ENCODE measurements at regions not wholly inside any gene's neighbourhood (a gene's known extent, or its start where the extent isn't known, plus 50 kb on each side); places are given as distances from the start of the nearest gene placed in this dataset.

- Histone ChIP-seq H3K9me2 (ENCODE audit: insufficient read depth, low read length) (no peaks in the 10 kb centered on the region), H4K20me1 (ENCODE audit: insufficient read depth, low read length) (no peaks in the 10 kb centered on the region), H3K4me2 (ENCODE audit: low read length) (no peak overlapping the region), H3K27ac (ENCODE audit: low read depth, low read length, poor library complexity, severe bottlenecking) (no peak overlapping the region), H3K36me3 (ENCODE audit: insufficient read depth, low read length) (no peaks in the 10 kb centered on the region), H3K79me2 (ENCODE audit: insufficient read depth, low read depth, low read length) (no peaks in the 10 kb centered on the region), H3K9me3 (ENCODE audit: low read length) (no peaks in the 10 kb centered on the region), H3K4me1 (ENCODE audit: insufficient read depth, low read length, poor library complexity, severe bottlenecking) (no peaks in the 10 kb centered on the region), H2AFZ (ENCODE audit: low read length) (no peak overlapping the region), H3K4me3 (ENCODE audit: low read depth, low read length, poor library complexity, severe bottlenecking) (no peak overlapping the region)
- CTCF ChIA-PET (ENCODE audit: unreplicated experiment), result no interaction called here
- no peak for TF ChIP-seq CTCF (conservative IDR thresholded peaks at IDR 0.05; ENCODE audit: low read length)
- TF ChIP-seq EZH2phosphoT487 (IDR thresholded peaks at IDR 0.05; ENCODE audit: borderline replicate concordance, low read depth, low read length), result no peak
- POLR2A ChIA-PET, result no interaction called here
- no peak for DNase-seq (ENCODE audit: low spot score)
- BruUV-seq (replicated peaks), result no TSS peak
- intact Hi-C loops (cut with micrococcal nuclease; ENCODE audit: unreplicated experiment), result no loop called here
Observed at GRCh38 chr1:55559842-55560241, 344.7 kb upstream of the USP24 start.

DNA sequence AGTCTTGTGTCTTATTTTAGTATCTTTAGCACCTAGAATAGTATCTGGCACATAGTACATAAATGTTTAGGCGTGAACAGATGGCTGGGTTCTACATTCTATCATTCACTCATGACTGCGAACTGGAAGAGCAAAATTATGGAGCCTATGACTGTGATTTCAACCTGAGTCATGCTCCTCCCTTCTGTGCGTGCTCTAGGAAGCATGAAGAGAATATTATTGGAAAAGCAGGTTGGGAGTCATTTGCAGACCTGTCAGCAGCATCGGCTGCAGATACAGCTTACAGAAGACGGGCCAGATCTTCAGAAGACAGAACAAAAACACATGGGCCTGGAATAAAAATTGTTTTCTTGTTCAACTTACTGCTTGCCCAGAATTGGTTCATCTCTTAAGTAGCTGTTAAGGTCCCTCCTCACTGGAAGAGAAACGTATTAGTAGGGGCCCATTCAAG, 344.0 kb upstream of the USP24 start:
- POLR2A ChIA-PET, result no interaction called here
- BruUV-seq (replicated peaks), result no TSS peak
- no peaks in the 10 kb centered on the region for H3K79me2 ChIP-seq (ENCODE audit: insufficient read depth, low read depth, low read length)
- no peak overlapping the region for H3K4me2 ChIP-seq (ENCODE audit: low read length)
- intact Hi-C loops (cut with micrococcal nuclease; ENCODE audit: unreplicated experiment), result no loop called here
- no peak overlapping the region for H3K27ac ChIP-seq (ENCODE audit: low read depth, low read length, poor library complexity, severe bottlenecking)
- no peaks in the 10 kb centered on the region for H3K9me2 ChIP-seq (ENCODE audit: insufficient read depth, low read length)
- CTCF ChIA-PET (ENCODE audit: unreplicated experiment), result no interaction called here
- H3K4me3 ChIP-seq (ENCODE audit: low read depth, low read length, poor library complexity, severe bottlenecking), result no peak overlapping the region
- H4K20me1 ChIP-seq (ENCODE audit: insufficient read depth, low read length), result no peaks in the 10 kb centered on the region
- H3K4me1 ChIP-seq (ENCODE audit: insufficient read depth, low read length, poor library complexity, severe bottlenecking), result no peaks in the 10 kb centered on the region
- no peak for TF ChIP-seq EZH2phosphoT487 (IDR thresholded peaks at IDR 0.05; ENCODE audit: borderline replicate concordance, low read depth, low read length)
- no peak for TF ChIP-seq CTCF (conservative IDR thresholded peaks at IDR 0.05; ENCODE audit: low read length)
- no peaks in the 10 kb centered on the region for H3K36me3 ChIP-seq (ENCODE audit: insufficient read depth, low read length)
- no peak overlapping the region for H2AFZ ChIP-seq (ENCODE audit: low read length)
- H3K9me3 ChIP-seq (ENCODE audit: low read length), result no peaks in the 10 kb centered on the region
- DNase-seq (ENCODE audit: low spot score), result no peak

- TF ChIP-seq CTCF (conservative IDR thresholded peaks at IDR 0.05; ENCODE audit: low read length), result no peak
- TF ChIP-seq EZH2phosphoT487 (IDR thresholded peaks at IDR 0.05; ENCODE audit: borderline replicate concordance, low read depth, low read length), result no peak
- H2AFZ ChIP-seq (ENCODE audit: low read length), result no peak overlapping the region
Observed at GRCh38 chr1:55558515-55558914, 343.4 kb upstream of the USP24 start.

More at GRCh38 chr1:55558515-55558914, 343.4 kb upstream of the USP24 start:
- BruUV-seq (replicated peaks), result no TSS peak
- Histone ChIP-seq H3K4me2 (ENCODE audit: low read length) (no peak overlapping the region), H3K27ac (ENCODE audit: low read depth, low read length, poor library complexity, severe bottlenecking) (no peak overlapping the region), H4K20me1 (ENCODE audit: insufficient read depth, low read length) (no peaks in the 10 kb centered on the region), H3K4me3 (ENCODE audit: low read depth, low read length, poor library complexity, severe bottlenecking) (no peak overlapping the region), H3K9me3 (ENCODE audit: low read length) (no peaks in the 10 kb centered on the region), H3K9me2 (ENCODE audit: insufficient read depth, low read length) (no peaks in the 10 kb centered on the region), H3K4me1 (ENCODE audit: insufficient read depth, low read length, poor library complexity, severe bottlenecking) (no peaks in the 10 kb centered on the region), H3K36me3 (ENCODE audit: insufficient read depth, low read length) (no peaks in the 10 kb centered on the region), H3K79me2 (ENCODE audit: insufficient read depth, low read depth, low read length) (no peaks in the 10 kb centered on the region)
- POLR2A ChIA-PET, result no interaction called here
- CTCF ChIA-PET (ENCODE audit: unreplicated experiment), result interaction anchor here (1.0 kb wide), 1 partner anchor 437 kb away, joined by 3 read pairs; no protein-coding TSS in a partner anchor
- intact Hi-C loops (cut with micrococcal nuclease; ENCODE audit: unreplicated experiment), result no loop called here
- DNase-seq (ENCODE audit: low spot score), result no peak
